K562 (cell line): ENCODE measurements at regions not wholly inside any gene's neighbourhood (a gene's known extent, or its start where the extent isn't known, plus 50 kb on each side); places are given as distances from the start of the nearest gene placed in this dataset.
A peak's percentile ranks its signal among the peaks of the same experiment; 100 is the strongest.

ENCODE experiments used
- ATAC-seq: fragments of 200-7000 bp; cut with Tn5 transposase; 3 replicates; pipeline ENCODE4 v1.9.1; 2020; ENCODE audit warnings: moderate library complexity
- BruUV-seq: library from RNA; stranded (reverse); fragments of 400-500 nt; replicated peaks from 2 replicates; lab custom pipeline; 2021; lab: Mats Ljungman, UMichigan
- CTCF ChIA-PET: fragments of 300-600 bp; formaldehyde crosslinking; extraction: SDS; loops from one replicate; lab custom pipeline; 2021; ENCODE audit warnings: low intra/inter-chr PET ratio; lab: Yijun Ruan, JAX
- POLR2A ChIA-PET: fragments of 300-600, 350-650 bp; sonication (Branson Sonifier 250); formaldehyde crosslinking; extraction: SDS; loops from one replicate; lab custom pipeline; 2021; ENCODE audit warnings: antibody characterized with exemption, inconsistent platforms; lab: Yijun Ruan, JAX
- DNase-seq, 4 experiments: peaks; one replicate each; pipeline versions ENCODE4 v3.0.0 to v3.0.0-alpha.2; 2011 to 2018; ENCODE audit warnings: low spot score in 3 of 4, mixed read lengths in 3 of 4; ENCODE audit errors: extremely low read depth in 1 of 4
- FAIRE-seq: peaks from 2 replicates; lab custom pipeline; 2011; peaks lifted over from hg19 to GRCh38; lab: Jason Lieb, UNC
- H2AFZ ChIP-seq: 2 replicates; pipeline ENCODE4 v1.6.0; 2011; ENCODE audit warnings: low read depth, low read length, control low read depth, inconsistent platforms
- H3K27ac ChIP-seq: fragments of 200-600 bp; 3 replicates; pipeline ENCODE4 v1.8.0; 2011; ENCODE audit warnings: low read depth, mild to moderate bottlenecking, control low read depth, inconsistent platforms, low read length, moderate library complexity, mixed read lengths; ENCODE audit errors: extremely low read depth
- H3K27me3 ChIP-seq, 2 experiments: fragments of 300-600 bp in 1 of 2; 2 replicates in 1 of 2; 3 replicates in 1 of 2; pipeline versions ENCODE4 v1.6.0 to v1.8.0; 2011; ENCODE audit warnings: inconsistent platforms in 2 of 2, low read length in 2 of 2, mild to moderate bottlenecking in 1 of 2, mixed read lengths in 1 of 2, moderate library complexity in 1 of 2; ENCODE audit not compliant: control insufficient read depth in 2 of 2, insufficient read depth in 2 of 2
- H3K36me3 ChIP-seq: fragments of 300-600 bp; 3 replicates; pipeline ENCODE4 v1.8.0; 2011; ENCODE audit warnings: mild to moderate bottlenecking, low read length, inconsistent platforms; ENCODE audit not compliant: control insufficient read depth, insufficient read depth
- H3K4me1 ChIP-seq, 2 experiments: fragments of 200-600 bp in 1 of 2; replicated peaks in 1 of 2; 2 replicates in 1 of 2; 3 replicates in 1 of 2; pipeline versions ENCODE4 v1.5.1 to v1.8.0; 2011; ENCODE audit warnings: inconsistent platforms in 2 of 2, low read length in 2 of 2, mild to moderate bottlenecking in 1 of 2, mixed read lengths in 1 of 2, moderate library complexity in 1 of 2; ENCODE audit not compliant: control insufficient read depth in 2 of 2, insufficient read depth in 2 of 2
- H3K4me2 ChIP-seq: 2 replicates; pipeline ENCODE4 v1.6.1; 2011; ENCODE audit warnings: low read length, control low read depth, inconsistent platforms, mixed read lengths; ENCODE audit not compliant: insufficient read depth
- H3K4me3 ChIP-seq: fragments of 200-600 bp; sonication (generic), shearing (Covaris generic); 2 replicates; pipeline ENCODE4 v1.5.1; 2016; ENCODE audit warnings: control low read depth, inconsistent platforms
- H3K79me2 ChIP-seq: fragments of 200-600 bp; 3 replicates; pipeline ENCODE4 v1.8.0; 2011; ENCODE audit warnings: low read length, inconsistent platforms; ENCODE audit not compliant: control insufficient read depth, insufficient read depth
- H3K9ac ChIP-seq, 2 experiments: 2 replicates each; pipeline versions ENCODE4 v1.6.0 to v1.6.1; 2011; ENCODE audit warnings: low read depth in 2 of 2, low read length in 2 of 2, control low read depth in 1 of 2, inconsistent platforms in 1 of 2, mild to moderate bottlenecking in 1 of 2, mixed read lengths in 1 of 2; ENCODE audit not compliant: insufficient read depth in 1 of 2
- H3K9me1 ChIP-seq: one replicate; pipeline ENCODE4 v1.6.0; 2011; ENCODE audit warnings: inconsistent platforms, mild to moderate bottlenecking, low read length, moderate library complexity; ENCODE audit not compliant: control insufficient read depth, insufficient read depth
- H3K9me3 ChIP-seq: replicated peaks from 2 replicates; pipeline ENCODE4 v1.5.1; 2011; ENCODE audit warnings: low read depth, low read length, inconsistent platforms; ENCODE audit not compliant: control insufficient read depth, insufficient read depth
- H4K20me1 ChIP-seq: replicated peaks from 2 replicates; pipeline ENCODE4 v1.6.1; 2011; ENCODE audit warnings: low read length, inconsistent platforms, mixed read lengths; ENCODE audit not compliant: control insufficient read depth, insufficient read depth
- MAZ ChIP-seq, 2 experiments: fragments of 450-650 bp in 1 of 2; sonication (generic) in 1 of 2; formaldehyde crosslinking; IDR thresholded peaks in 1 of 2; conservative IDR thresholded peaks in 1 of 2; 2 replicates each; pipeline versions ENCODE4 v1.4.0 to v1.5.0; 2020; ENCODE audit warnings: mild to moderate bottlenecking in 1 of 2, missing genetic modification reagents in 1 of 2
- MTA2 ChIP-seq: fragments of 450-650 bp; IDR thresholded peaks from 2 replicates; pipeline ENCODE4 v1.6.1; 2016; ENCODE audit warnings: low read depth
- MYNN ChIP-seq, 2 experiments: sonication (generic); formaldehyde crosslinking in 1 of 2; IDR thresholded peaks; 2 replicates each; pipeline versions ENCODE4 v1.5.0 to v1.6.1; 2016 to 2020; ENCODE audit warnings: antibody characterized with exemption in 1 of 2, missing genetic modification reagents in 1 of 2
- RCOR1 ChIP-seq, 2 experiments: IDR thresholded peaks; 2 replicates each; pipeline ENCODE4 v1.6.1; 2012; ENCODE audit warnings: low read depth in 2 of 2, low read length in 2 of 2, borderline replicate concordance in 1 of 2, improper control_type of control experiment in 1 of 2
- SMARCB1 ChIP-seq: IDR thresholded peaks from 2 replicates; pipeline ENCODE4 v1.6.1; 2011; ENCODE audit warnings: improper control_type of control experiment, low read depth; ENCODE audit not compliant: insufficient read length
- TEAD4 ChIP-seq, 2 experiments: sonication (generic) in 1 of 2; formaldehyde crosslinking in 1 of 2; IDR thresholded peaks; 2 replicates each; pipeline versions ENCODE4 v1.6.1 to v1.8.0; 2012 to 2022; ENCODE audit warnings: borderline replicate concordance in 1 of 2, inconsistent platforms in 1 of 2, low read length in 1 of 2, mild to moderate bottlenecking in 1 of 2, missing genetic modification reagents in 1 of 2
- THRAP3 ChIP-seq: fragments of 450-650 bp; IDR thresholded peaks from 2 replicates; pipeline ENCODE4 v1.6.1; 2016; ENCODE audit warnings: mild to moderate bottlenecking, inconsistent platforms, borderline replicate concordance
- WGBS: fragments of 100-300 bp; shearing (Covaris generic); methylation state at CpG from one replicate; pipeline ENCODE4 v1.1.6; 2016; ENCODE audit warnings: low coverage, mixed read lengths; ENCODE audit not compliant: insufficient coverage; ENCODE audit errors: missing lambda C conversion rate; 5-methylcytosine and 5-hydroxymethylcytosine counted together
- in situ Hi-C: fragments of 300-500 bp; cut with MboI; formaldehyde crosslinking; loops from 4 replicates; pipeline ENCODE4 v1.15.0; 2018; ENCODE audit warnings: inconsistent platforms, mixed read lengths
- intact Hi-C: fragments of 100-400 bp; cut with micrococcal nuclease; formaldehyde crosslinking; loops from 2 replicates; pipeline ENCODE4 v1.14.2; 2022
- TF ChIP-seq, protein P1 (sequence below): fragments of 250-450 bp; sonication (Bioruptor Pico); IDR thresholded peaks from 2 replicates; pipeline ENCODE4 v1.5.0; 2021; ENCODE audit warnings: mild to moderate bottlenecking, moderate library complexity
- TF ChIP-seq, protein P2 (sequence below), 3 experiments: IDR thresholded peaks in 2 of 3; conservative IDR thresholded peaks in 1 of 3; 2 replicates each; pipeline ENCODE4 v1.5.1; 2011 to 2012; ENCODE audit warnings: low read length in 3 of 3, mild to moderate bottlenecking in 3 of 3, control low read depth in 2 of 3, improper control_type of control experiment in 1 of 3, inconsistent platforms in 1 of 3, low read depth in 1 of 3, mixed read lengths in 1 of 3, moderate library complexity in 1 of 3; ENCODE audit not compliant: insufficient read depth in 2 of 3

DNA sequence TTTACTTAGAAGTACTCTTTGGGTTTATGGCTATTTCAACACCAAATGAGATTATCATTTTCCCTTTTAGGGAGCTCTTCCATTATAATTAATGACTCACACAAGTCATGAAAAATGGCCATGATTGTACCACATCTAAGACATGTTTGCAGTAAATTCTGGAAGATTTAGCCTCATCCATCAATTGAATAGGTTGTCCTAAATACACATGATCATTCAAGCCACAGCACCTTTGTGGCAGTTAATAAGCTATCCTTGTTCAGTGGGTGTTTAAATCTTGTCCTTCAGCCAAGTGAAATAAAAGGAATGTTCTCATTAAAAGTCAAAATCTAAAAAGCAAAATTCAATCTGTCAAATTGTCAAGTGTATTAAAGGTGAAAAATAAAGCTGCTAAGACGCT is 237.5 kb downstream of the ZPLD1 start (continued):
- TF ChIP-seq TEAD4 (IDR thresholded peaks at IDR 0.05; ENCODE audit: low read length) (no peak), TEAD4 (CRISPR knock-in tag; IDR thresholded peaks at IDR 0.05; ENCODE audit: borderline replicate concordance) (no peak), SMARCB1 (no peak), MYNN (IDR thresholded peaks at IDR 0.05) (no peak), MYNN (CRISPR knock-in tag; IDR thresholded peaks at IDR 0.05) (no peak), MAZ (CRISPR knock-in tag; conservative IDR thresholded peaks at IDR 0.05 in 1 of 2, IDR thresholded peaks at IDR 0.05 in 1 of 2) (no peak)
- TF ChIP-seq, protein P1, sequence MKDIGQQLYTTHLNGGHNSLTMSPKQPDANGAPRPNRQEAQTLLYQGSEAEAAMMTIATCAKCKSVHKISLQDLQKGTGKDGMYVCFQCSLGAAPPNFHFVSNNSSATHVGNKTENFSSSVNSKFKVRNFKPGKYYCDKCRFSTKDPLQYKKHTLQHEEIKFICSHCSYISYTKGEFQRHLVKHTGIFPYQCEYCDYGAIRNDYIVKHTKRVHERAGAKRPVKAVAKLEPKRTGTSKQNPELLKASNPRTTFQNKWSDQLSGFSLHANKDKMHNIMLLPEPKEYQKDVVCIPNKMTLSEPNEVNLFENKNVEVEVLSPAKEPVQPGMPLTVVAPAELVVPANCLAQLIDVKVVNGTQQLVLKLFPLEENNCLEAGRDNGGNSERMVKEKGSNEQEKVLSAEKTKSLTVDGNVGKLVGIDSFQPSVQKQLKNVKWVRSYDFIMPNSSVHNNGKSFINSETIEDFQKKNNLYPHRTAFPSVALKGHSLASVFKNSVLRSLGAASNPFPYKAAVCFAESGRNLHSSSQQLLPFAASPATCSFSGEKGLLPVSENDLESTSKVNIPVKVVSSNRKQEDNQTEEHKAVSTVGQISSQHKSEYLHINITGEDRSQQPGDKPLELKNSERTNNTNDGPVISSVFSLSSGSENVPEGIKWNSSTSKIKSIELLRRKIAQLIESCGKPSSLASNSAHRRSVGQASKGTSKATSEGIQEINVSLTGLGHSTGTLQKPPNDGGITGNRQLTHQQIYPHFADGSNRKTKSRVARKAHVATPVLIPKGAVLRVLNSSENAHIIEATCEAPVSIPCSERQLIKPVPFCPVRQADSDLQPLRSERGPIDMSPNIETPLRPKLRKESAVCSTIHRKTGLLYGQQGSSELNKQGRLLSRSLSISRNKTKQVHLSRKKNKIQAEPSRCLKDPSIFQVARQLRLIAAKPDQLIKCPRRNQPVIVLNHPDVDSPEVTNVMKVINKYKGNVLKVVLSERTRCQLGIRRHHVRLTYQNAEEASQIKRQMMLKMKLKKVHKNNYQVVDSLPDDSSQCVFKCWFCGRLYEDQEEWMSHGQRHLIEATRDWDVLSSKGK (CRISPR knock-in tag) = no peak

DNA sequence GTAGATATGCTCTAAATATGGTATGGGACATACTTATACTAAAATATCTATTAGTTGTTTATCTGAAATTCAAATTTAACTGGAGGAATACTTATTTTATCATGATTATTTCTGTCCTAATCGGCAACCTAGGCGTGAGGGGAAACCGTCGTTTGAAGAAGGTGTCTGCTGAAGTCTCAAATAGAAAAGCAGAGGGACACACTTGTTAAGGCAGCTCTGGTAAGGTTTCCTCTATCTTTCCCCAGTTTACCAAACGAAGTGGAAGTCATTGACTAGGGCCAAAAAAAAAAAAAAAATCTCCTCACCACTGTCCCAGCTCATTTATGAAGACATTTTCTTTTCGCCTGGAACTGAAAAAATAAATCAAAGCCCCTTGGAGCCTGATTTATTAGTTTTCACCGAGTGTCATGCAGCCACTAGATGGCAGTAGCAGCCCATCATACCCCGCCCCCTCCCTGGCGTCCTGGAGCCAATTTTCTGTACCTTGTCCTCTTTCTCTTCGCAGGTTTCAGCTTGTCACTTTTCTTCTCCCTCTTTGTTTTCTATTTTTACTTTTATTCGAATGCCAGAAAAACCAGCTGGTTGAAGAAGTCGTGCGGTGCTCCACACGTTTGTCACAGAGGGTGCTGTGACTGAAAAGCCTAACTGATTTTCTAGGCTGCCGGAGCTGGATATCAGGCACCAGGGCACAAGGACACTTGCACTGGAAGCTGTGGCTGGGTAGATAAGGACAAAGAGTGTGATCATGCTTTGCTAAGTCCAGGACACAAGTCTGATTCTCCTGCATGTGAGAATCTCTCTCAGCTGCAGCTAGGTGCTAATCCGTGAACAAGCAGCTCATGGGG is 238.7 kb downstream of the ZPLD1 start:
- DNase-seq = peak; percentile 47 to 61 (median 56)
- Histone ChIP-seq H3K9me1 (no peaks in the 10 kb centered on the region), H3K4me3 (no peak overlapping the region), H2AFZ (no peak overlapping the region), H3K9me3 (no peaks in the 10 kb centered on the region), H3K4me2 (no peak overlapping the region), H3K36me3 (no peaks in the 10 kb centered on the region), H3K27me3 (no peaks in the 10 kb centered on the region), H3K27ac (no peak overlapping the region), H3K9ac (no peak overlapping the region), H3K79me2 (no peaks in the 10 kb centered on the region), H3K4me1 (no peaks in the 10 kb centered on the region), H4K20me1 (no peaks in the 10 kb centered on the region)
- 0% methylated on average over 11 of the region's 16 CpGs for WGBS
- CTCF ChIA-PET = no interaction called here
- FAIRE-seq = no peak
- in situ Hi-C loops (no loop called here), intact Hi-C loops (no loop called here)
- no TSS peak for BruUV-seq
- peak; percentile 45; the same call in 1 of the 3 replicates for ATAC-seq
- POLR2A ChIA-PET = no interaction called here
- no peak for TF ChIP-seq MTA2
- no peak for TF ChIP-seq THRAP3
- peak; percentile 67 to 69; a peak in 2 of 4 replicates for TF ChIP-seq RCOR1 (IDR thresholded peaks at IDR 0.05; ENCODE audit: borderline replicate concordance in 1 of 2, low read depth in 2 of 2, low read length in 2 of 2)
- TF ChIP-seq, protein P2, sequence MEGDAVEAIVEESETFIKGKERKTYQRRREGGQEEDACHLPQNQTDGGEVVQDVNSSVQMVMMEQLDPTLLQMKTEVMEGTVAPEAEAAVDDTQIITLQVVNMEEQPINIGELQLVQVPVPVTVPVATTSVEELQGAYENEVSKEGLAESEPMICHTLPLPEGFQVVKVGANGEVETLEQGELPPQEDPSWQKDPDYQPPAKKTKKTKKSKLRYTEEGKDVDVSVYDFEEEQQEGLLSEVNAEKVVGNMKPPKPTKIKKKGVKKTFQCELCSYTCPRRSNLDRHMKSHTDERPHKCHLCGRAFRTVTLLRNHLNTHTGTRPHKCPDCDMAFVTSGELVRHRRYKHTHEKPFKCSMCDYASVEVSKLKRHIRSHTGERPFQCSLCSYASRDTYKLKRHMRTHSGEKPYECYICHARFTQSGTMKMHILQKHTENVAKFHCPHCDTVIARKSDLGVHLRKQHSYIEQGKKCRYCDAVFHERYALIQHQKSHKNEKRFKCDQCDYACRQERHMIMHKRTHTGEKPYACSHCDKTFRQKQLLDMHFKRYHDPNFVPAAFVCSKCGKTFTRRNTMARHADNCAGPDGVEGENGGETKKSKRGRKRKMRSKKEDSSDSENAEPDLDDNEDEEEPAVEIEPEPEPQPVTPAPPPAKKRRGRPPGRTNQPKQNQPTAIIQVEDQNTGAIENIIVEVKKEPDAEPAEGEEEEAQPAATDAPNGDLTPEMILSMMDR (IDR thresholded peaks at IDR 0.05 in 2 of 3, conservative IDR thresholded peaks at IDR 0.05 in 1 of 3; ENCODE audit: insufficient read depth in 2 of 3, low read depth in 1 of 3, low read length in 3 of 3) = peak; percentile 41 to 66 (median 63); a peak in 5 of 6 replicates
